ENCODE measurements at regions not wholly inside any gene's neighbourhood (a gene's known extent, or its start where the extent isn't known, plus 50 kb on each side); places are given as distances from the start of the nearest gene placed in this dataset.
"Not testable (repeated sequence)": the region's sequence is repeated elsewhere in the genome, so short reads cannot be mapped to it uniquely, and the experiment has no call there.

DNA sequence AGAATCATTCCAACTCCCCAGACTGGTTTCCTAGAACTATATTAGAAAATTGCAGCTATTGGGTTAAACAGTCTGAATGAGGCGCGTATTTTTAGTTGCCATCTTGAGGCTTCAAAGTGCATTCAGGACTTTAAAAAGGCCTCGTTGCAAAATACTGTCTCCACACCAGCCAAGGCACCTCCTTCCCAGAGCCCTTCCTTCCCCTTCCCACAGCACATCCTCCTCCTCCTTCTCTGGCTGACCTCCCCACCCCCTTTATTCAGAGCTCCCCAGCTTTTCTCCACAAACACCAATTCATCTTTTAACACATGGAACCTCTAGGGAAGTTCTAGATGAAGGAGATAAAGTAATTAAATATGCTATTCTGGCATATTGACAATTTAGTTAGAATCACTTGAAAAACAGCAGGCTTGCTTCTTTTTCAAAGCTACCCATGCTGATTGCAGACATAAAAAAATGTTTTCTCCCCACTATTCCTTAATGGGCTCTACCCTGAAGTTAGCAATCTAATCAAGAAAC, 90.3 kb downstream of the RTP5 start:
- no peak for DNase-seq

DNA sequence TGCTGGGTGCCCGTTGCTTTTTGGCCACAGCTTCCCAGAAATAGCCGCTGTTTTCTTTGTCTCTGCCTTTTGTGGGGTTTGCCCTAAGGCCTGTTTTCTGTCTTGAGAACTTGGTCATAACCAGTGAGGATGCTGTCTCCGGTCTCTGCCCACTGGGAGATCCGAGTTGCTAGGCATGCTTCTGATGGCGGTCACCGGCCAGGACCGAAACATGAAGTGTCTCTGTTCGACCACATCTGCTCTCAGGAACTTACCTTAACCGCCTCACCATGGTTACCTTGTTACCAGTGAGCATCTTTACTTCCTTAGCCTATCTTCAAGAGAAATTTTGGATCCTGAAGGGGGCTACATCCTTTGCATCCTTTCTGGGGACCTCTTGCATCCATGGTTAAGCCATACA, 91.9 kb downstream of the RTP5 start:
- DNase-seq = no peak

DNA sequence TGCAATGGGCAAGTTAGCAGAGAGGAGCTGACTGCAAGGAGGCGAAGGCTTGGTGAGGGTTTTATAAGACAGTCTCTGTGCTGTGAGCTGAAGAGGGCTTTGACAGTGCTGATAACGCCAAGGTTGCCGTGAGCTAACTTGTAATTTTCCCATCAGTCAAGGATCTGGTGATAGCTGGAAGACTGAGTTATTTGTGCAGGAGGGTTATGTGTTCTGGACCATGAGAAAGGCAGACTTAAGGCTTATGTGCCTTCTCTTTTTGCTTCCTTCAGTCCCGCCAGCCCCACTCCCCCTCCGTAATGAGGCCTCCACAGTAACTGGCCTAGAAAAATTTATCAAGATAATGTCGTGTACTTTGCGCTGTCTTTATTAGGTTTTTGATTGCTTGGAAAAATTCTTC, 94.6 kb downstream of the RTP5 start:
- no peak for DNase-seq

DNA sequence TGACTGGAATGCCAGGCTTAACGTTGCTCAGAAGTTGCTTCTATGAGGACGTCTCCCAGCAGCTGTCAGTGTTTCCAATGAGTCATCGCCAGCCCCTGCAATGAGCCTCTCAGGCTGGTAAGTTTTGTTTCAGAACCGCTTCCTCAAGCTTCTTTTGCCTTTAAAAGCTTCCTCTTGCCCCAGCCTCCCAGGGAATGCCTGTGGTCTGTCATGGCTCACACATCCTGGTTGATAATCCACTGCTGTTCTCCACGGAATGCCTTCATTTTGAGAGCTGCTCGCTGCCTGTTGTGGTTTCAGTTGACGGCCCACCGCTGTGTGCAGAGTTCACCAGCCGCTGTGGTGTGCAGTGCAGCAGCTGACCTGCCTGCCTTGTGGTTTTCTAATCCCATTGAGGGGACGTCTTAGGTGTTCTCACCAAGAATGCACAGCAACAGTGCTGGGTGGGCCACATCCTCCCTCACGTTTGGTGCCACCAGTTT, 96.4 kb downstream of the RTP5 start:
- DNase-seq = peak; percentile 72

DNA sequence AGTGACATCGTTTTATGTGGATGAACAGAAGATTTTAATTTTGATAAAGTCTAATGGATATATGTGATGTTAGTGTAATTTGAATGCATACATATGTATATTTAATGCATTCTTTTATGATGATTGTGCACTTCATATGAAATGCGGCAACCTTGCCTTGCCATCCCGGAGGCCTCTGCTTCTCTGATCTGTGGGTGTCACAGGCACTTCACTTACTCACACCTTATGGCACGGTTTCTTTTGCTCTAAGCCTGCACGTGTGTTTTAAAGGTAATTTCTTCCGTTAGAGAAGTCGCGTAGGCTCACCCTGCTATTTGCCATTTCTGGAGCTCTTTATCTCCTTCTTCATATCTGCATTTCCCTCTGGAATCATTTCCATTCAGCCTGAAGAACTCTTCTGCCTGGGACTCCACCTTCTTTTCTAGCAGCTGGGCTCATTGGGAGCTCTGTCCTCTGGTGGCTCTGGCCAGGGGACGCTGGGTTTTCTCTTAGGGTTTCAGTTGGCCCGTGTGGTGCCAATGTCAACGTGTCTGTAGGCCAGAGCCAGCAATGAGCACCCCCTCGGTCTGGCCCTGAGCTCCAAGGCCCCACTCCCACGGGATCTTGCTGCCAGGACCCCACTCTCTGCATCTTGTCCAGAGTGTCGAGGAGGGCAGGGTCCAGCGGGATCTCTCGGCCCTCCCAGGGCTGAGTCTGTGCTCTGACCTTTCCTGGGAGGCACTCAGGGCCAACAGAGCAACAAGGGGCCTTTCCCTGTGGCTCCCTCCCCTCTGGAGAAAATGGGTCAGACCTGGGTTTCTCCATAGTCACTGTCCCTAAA, 97.3 kb downstream of the RTP5 start:
- no peak for DNase-seq

DNA sequence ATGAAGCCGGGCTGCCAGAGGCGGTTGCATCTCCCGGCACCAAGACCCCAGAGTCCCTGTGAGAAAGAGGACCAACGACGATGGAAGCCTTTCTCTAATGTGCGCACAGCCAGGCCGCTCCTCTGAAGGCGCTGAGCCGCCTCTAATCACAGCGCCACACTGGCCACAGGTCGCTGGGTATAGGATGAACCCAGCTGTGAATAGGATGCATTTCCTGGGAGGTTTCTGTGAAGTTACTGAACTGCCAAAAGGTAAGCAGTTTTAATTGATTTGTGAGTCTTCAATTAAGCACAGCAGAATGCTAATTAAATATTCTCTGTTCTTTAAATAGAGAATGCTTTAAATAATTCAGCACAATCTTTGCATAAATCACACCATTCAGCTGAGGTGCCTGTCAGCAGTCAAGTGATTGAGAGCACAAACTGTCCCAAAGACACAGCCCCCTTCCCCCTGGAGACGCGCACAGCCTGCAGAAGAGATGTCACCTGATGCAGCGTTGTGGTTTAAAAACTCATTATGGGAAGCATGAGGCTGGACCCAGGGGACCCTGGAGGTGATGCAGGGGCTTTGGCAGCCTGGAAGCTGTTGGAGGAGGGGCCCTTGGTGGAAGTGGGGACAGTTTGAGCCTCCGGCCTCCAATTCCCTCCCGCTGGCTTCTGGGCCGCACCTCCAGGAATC, 98.1 kb downstream of the RTP5 start:
- no peak for DNase-seq

DNA sequence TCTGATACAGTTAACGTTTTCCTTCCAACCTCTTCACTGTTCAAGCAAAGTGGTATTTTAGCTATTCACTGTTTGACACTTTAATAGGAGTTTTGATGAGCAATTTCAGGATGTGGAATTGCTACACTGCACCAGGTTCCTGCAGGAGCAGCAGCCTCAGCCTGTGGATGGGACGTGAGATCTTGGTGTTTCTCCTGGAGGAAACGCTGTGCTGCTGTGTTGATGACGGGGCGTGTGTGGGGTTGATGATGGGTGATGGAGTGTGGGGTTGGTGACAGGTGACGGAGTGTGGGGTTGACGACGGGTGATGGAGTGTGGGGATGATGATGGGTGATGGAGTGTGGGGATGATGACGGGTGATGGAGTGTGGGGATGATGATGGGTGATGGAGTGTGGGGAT, 98.9 kb downstream of the RTP5 start:
- DNase-seq = no peak

DNA sequence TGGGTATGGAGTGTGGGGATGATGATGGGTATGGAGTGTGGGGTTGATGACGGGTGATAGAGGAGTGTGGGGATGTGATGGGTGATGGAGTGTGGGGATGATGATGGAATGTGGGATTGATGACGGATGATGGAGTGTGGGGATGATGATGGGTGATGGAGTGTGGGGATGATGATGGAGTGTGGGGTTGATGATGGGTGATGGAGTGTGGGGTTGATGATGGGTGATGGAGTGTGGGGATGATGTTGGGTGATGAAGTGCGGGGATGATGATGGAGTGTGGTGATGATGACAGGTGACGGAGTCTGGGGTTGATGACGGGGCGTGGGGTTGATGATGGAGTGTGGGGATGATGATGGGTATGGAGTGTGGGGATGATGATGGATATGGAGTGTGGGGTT, 99.7 kb downstream of the RTP5 start:
- DNase-seq = not testable (repeated sequence)

DNA sequence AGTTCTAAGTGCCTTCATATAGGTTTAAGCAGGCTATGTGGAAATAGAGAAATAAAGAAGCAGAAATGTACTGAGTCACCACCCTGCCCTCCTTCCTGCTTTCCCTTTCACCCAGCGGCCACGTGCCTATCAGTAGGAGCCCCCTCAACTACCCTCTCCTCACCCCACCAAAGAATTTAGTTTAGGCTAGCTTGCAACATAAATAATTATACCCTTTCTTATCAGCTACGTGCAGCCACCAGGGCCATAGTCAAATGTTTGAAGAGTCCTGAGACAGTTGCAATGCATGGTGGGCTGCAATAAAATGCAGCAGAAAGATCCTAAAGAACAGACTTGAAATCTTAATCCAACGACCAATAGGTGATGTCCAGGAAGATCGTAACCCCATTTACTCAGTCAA, 101.2 kb downstream of the RTP5 start:
- no peak for DNase-seq

DNA sequence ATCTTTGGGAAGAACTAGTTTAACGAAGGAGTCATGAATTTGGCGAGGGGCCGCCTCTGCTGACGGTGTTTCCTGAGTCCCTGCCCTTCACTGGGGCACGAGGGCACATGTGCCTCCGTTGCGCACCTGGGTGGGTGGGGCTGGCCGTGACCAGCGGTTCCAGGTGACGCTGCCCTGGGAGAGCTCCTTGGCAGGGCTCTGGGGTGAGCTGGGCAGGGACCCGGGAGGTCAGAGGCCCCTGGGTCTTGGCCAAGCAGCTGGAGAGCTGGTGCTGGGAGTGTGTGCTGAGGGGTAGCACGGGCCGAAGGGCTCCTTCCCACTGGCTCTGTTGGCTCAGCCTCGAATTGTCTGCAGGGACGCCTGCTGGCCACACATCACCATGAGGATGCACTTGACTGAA, 104.6 kb downstream of the RTP5 start:
- no peak for DNase-seq

DNA sequence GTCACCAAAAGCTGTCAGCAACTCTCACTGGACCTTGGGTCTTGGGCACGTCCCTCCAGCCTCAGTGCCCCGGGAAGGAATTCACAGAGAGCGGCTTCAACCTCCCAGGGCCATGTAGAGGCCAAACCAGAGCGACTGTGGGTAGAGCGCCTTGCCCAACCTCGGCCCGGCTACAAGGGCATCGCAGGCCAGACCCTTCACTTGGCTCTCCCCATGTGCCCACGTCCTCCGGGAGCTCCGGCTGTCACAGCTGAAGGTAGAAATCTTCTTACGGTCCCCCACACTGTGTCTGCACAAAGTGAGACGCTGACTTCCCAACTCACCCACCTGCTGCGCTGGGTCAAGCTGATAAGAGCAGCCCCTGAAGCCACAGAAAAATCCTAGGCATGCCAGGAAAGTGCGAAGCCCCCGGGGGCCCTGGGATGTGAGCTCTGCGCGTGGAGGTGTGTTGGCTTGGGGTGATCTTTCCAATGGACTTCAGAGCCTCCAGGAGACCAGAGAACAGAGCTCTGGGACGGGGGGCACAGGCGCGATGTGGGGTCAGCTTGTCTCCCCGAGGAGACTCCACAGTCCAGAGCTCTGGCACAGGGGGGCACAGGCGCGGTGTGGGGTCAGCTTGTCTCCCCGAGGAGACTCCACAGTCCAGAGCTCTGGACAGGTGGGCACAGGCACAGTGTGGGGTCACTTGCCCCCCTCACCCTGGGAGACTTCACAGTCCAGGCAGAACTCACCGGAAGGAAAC, 105.5 kb downstream of the RTP5 start:
- no peak for DNase-seq

DNA sequence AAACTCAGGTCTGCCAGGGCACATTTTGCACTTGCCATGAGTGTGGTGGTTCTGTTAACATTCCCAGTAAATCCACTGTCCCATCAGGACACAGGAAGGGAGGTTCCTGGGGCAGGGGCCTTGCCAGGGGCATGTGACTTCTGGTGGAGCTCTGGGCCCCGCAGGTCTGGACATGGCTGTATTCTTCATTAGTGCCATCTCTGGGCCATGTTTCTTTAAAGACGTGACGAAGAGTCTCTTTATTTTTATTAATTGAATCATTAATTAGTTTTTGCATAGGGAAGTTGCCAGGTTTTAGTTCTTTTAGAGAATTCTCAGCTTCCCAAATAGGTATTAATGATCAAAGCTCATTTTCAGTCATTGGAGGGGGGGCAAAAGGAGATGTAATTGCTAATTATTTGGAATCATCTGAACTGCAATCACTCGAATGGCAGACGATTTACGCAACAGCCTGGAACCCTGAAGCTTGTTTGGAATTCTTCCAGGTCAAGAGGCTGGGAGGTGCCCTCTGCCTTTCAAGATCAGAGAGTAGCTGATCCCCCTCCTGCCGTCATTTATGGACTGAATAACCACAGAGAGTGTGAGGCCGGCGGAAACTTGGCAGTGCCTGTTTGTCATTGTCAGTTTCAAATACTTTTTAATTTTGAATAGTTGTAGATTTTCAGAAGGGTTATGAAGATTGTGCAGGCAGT, 106.2 kb downstream of the RTP5 start:
- DNase-seq = no peak

DNA sequence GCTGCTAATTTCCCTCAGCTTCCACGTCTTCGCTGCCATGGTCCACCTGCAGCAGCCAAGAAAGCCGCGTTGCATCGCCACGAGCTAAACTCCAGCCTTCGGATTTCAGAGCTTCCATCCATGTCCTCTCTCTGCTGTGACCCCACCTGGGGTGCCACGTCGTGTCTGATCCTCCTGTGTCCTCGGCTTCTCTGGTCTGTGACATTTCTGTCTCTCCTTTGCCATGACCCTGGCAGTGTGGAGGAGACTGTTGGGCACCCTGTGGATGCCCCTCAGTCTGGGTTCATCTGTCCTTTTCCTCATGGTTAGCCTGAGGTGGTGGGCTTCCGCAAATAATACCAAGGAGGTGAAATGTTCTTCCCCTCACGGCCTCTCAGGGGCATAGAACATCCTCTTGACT, 106.8 kb downstream of the RTP5 start:
- DNase-seq = no peak

DNA sequence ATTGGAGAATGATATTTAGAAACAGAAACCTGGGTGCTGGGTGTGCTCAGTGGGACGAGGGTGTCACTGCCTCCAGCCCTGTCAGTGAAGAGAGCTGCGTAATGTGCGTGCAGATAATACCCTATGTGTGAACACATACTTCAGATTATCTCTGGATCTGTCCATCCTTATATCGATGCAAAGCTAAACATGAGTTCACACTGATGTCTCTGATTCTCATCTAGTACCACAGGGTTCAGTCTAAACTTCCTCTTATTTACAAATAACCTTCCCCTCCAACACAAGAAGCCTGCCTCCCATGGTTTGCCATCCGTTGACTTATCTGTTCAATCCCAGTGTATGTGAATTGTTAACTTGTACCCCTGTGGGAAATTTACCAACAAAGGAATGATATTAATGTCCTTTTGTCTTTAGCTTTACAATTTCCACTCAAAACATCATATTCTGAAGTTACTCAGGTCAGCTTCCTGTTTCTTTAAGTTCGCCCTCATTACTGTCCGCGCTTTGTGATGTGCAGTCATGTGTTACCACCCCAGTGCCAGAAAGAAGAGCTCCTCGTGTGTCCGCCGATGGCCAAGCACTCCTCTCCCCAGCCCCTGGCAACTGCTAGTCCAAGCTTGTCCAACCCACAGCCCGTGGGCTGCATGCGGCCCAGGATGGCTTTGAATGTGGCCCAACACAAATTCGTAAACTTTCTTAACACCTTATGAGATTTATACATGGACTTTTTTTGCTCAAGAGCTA, 108.2 kb downstream of the RTP5 start:
- no peak for DNase-seq

DNA sequence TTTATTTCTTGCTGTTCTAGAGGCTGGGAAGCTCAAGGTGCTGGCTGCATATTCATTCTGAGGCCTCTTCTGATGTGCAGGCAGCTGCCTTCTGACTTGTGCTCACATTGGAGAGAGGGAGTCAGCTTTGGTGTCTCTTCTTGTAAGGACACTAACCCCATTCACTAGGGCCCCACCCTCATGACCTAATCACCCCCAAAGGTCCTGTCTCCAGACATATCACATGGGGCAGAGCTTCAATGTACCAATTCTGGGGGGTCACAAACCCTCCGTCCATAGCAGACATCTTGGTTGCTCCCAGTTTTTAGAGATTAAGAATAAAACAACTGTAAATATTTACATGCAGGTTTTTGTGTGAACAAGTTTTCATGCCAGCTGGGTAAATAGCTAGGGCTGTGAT, 109.1 kb downstream of the RTP5 start:
- no peak for DNase-seq

DNA sequence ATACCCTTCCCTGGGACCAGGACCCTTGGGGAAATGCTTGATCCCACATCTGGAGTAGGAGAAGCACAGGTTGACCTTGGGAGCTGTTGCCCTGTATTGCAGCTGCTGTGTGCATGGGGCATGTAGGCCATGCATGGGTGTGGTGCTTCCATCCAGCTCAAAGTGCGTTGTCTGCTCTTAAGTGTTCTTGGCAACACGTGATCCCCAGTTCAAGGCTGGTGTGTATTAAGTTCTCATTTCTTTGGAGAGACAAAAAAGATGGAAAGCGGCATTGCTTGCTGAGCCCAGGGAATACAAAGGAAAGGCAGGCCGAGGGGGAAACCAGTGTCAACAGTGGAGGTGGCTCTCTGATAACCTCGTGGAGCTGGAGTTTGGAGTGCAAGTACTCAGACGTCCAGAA, 110.7 kb downstream of the RTP5 start:
- DNase-seq = no peak

DNA sequence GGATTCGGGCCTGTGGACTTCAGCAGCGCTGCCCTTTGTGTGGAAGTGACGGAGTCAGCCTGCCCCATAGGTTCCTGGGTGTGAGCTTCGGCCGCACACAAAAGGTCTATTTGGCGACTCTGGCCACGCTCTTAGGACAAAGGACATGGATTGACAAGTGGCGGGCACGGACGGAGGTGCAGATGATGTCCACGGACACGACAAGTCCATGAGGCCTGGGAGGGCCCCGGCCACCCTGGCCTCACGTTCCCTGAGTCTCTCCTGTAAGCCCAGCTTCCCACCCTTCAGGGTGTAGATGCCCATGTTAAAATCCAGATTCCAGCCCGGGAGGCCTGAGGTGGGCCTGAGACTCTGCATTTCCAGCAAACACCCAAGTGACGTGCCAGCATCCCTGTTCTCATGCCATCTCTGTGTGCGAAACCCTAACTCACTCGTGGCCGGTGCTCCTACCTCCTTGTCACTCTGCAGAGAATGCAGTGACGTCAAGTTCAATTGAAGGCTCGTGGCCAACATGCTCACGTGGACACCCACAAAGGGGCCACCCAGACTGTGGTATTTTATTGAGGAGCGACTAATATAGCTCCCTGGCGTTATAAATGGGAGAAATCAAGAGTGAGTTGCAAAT, 111.7 kb downstream of the RTP5 start:
- DNase-seq = no peak

DNA sequence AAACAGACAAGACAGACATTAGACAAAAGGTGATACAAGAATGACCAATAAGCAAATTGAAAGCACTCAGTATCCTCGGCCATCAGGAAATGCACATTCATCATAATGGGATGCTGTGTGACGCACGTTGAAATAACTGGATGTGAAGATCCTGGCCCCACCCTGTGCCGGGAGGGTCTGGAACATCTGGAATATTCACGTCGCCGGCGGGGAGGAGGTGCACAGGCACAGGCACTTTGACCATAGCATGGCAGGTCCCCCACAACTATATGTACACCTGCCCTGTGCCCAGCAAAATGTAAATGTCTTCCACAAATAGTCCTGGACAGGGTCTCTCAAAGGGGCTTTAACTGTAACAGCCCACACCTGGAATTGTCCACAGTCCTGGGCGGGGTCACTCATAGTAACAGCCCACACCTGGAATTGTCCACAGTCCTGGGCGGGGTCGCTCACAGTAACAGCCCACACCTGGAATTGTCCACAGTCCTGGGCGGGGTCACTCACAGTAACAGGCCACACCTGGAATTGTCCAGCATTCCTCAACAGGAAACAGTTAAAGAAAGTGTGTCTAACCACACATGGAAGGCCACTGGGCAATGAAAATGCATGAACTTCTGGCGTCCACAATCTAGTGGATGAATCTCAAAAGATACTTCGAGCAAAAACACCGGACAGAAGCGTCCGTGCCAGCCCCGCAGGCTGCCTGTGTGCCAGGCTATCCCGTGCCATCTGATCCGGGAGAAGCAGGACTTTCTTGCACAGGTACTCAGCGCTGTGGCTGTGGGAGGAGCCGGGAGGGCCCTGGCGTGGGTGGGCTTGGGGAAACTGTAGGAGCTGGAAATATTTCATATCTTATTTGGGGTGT, 113.4 kb downstream of the RTP5 start:
- DNase-seq = no peak

DNA sequence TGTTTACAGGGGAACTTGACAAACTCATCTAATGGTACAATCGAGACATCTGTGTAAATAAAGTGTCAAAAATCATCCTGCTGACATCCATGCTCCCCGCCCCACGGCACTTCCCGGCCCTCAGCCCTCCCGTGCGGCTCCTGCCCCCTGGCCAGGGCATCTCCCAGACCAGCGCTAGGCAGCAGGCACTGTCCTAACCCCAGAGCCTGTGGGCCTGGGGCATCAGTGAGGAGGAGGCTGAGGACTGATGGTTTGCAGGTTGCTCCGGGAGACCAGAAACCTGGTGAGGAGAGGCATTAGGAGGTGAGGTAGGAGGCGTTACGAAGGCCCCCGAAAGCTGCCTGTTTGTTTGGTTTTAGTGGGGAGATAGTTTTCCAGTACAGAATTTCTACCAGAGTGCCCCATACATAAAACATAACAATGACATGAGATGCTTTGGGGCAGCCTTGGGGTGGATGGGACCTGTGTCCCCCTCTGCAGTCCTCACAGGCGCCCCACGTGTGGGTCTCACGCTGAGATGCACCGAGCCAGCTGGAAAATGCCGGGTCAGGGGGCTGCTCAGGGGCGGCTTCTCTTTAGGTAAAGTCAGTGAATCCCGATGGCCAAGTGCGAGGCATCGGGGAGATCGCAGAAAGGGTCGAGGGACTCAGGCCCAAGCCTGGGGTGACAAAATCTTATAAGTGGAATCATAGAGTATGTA, 114.2 kb downstream of the RTP5 start:
- no peak for DNase-seq

DNA sequence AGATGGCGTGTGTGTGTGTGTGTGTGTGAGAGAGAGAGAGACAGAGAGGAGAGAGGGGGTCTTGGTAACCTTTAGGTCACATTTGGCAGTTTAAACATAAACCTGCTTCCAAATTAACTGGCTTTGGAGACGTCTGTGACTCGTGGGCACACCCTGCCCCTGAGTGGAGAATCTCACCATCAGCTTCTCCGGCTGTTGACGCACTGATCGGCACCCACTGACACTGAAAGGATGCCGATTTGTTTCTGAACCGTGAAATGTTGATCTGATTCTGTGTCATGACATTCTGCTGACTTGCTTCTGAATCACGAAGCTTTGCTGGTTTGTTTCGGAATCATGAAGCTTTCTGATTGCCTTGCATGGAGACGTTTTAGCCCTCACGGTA, 114.7 kb downstream of the RTP5 start:
- DNase-seq = no peak
